Activated CD8-positive, alpha-beta memory T cell treated with anti-CD3 and anti-CD28 coated beads for 1 hour (primary cell): ENCODE measurements at regions not wholly inside any gene's neighbourhood (a gene's known extent, or its start where the extent isn't known, plus 50 kb on each side); places are given as distances from the start of the nearest gene placed in this dataset.

Experiments used
- DNase-seq, 2 donors: peaks; one replicate each; pipeline ENCODE4 v3.0.0-alpha.2; 2020; ENCODE audit warnings: low read depth in 1 of 2; ENCODE audit errors: extremely low read depth in 1 of 2

DNA sequence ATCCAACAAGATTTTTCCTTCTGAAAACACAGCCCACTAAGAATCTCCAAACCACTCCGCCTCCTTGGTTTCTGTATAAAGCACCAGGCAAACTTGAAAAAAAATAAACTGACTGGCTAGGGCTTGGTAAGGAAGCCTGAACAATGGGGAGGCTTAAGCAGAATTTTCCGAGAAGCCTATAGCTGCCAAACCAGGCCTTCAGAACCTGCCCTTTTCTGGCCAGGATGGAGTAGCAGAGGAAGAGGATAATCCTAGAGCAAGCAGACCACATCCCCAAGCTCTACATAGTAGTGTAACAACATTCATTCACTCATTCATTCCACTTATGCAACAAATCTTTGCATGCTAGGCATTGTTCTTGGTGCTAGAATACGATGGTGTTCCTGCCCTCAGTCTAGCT, 529.6 kb upstream of the ZEB2 start:
- DNase-seq = no peak

DNA sequence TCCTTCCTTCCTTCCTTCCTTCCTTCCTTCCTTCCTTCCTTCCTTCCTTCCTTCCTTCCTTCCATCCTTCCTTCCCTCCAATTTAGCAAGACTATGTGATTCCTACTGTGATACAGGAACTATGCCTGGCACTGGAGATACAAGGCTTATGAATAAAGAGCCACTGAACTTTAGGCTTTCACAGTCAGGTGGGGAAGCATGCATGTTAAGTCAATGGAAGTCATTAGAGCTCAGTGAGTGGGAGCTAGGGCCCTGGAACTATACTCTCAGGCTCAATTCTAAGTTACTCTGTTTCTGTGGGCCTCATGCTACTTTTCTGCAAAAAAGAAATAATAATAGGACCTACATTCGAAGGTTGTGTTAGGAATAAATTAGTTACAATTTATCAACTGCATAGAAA, 527.6 kb upstream of the ZEB2 start:
- no peak for DNase-seq

DNA sequence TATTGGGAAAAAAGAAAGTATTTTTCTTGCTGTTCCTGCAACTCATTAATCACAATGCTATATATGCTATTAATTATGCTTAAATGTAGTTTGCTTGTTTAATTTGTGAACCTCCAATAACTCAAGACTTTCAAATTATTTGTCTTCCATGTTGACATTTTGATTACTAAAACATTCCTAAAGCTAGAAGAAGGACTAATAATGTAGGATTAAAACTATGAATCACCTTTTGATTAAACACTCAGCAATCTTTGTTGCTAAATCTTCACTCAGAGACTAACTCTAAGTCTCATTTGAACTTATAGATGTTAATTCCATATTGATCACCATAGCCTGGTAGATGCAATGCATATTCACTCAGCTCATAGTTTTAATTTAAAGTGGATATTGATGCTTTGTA, 524.6 kb upstream of the ZEB2 start:
- no peak for DNase-seq

DNA sequence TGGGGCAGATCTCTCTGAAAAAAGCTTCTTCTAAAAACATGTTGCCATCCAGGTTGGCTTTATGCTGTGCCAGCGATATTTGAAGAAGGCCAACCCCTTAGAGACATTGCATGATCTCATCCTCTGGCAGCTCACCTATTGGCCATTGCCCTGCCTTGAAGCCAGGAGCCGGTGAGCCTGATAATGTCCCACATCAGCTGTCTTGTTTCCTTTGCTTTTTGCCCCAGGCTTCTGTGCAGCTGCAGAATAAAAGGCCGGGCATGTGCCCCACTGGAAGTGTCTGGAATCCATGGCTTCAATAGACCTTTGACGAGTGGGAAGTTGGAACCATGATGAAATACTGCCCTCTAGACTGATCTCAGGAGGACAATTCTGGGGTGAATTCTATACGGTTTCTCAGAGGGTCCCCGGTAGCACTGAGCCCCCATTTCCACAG, 523.5 kb upstream of the ZEB2 start:
- DNase-seq = no peak

DNA sequence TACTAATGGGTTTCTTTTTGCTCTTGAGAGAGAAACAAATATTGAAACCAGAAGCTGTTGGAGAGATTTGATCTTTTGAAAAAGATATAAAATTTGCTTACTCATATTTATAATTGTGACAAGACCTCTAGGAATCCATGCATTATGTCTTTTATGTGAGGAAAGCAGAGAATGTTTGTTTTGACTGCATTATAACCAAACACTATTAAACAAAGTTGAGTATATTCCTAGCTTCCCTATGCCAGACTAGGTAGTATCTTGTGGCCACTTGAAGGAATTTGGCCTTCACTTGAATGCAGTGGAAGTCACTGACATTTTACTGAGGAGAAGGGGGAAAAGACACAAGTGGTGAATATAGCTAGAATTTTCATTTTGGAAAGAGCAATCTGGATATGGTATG, 521.8 kb upstream of the ZEB2 start:
- no peak for DNase-seq

DNA sequence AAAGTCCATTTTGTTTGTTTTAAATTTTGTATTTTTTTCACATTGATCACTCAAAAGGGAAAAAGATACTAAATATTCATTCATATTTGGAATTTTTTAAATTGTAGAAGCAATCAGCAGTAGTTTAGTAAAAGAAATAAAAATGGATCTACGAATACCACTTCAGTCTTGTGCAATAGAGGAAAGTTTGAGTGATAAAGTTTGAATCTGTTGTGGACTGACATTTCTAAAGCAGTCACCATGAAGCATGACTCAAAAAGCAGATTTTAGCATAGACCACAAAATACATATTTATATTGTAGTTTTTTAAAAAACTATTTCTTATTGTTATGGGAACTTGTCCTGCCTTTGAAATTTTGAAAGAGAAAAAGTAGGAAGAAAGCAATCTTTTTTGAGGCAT, 520.5 kb upstream of the ZEB2 start:
- DNase-seq = no peak

DNA sequence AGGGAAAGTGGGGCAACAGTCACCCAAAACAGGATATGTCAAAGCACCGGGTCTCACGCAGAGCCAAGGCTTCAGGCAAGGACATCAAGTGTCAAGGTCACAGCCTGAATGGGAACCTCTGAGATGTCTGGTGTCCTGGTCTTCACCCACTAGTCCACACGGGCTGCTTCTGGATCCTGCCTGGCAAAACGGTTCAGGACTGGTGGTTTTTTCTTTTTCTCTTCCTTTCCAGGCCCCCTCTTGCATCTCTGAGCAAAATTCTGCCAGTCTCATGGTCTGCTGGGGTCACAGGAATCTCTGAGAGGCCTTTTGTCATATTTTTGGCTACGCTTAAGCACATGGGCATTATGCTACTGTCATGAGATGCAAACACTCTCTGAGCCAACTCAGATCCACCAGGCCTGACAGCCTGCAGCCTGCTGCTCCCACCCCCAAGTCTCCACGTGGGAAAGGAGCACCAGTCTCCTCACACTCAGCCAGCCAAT, 518.2 kb upstream of the ZEB2 start:
- DNase-seq = no peak

DNA sequence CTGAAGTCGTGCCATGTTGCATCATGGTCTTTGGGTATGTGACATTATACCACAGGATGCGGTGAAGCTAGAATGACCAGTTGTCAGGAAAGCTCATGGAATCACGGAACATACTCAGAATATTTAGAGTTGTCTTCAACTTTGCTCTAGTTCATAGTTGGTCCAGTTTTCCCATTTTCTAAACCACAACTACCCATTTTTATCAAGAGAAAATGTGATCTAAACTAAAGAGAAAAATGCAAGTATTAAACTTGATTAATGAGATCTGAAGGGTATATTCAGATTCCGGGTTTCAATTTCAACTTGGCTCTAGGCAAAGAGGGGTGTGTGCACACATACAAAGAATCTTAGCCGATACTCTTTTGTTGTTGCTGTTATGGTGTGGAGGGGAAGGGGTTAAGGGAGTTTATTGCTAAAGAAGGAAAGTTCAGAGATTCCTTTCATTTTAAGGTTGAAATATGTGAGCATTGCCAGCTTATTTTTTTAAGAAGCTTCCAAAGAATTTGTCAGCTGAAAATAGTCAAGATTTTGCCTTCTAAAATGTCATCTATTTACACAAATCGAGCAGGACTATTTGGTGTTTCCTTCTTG, 516.6 kb upstream of the ZEB2 start:
- no peak for DNase-seq

DNA sequence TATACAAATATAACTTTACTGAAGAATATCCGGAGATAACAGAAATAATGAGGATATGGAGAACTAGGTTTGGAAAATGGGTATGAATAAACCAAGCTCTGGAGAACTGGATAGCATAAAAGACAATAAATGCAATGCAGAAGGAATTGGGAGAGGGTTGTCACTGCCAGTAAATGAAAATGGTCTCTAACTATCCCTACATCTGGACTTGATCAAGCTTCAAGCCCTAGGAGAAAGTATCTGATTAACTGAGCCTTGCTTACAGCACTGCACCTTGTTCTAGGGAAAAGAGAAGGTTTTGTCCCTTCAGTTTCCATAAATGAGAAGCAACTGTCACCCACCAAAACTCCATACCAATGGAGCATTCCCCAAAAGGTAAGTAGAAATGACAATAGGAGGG, 514.6 kb upstream of the ZEB2 start:
- DNase-seq = no peak

DNA sequence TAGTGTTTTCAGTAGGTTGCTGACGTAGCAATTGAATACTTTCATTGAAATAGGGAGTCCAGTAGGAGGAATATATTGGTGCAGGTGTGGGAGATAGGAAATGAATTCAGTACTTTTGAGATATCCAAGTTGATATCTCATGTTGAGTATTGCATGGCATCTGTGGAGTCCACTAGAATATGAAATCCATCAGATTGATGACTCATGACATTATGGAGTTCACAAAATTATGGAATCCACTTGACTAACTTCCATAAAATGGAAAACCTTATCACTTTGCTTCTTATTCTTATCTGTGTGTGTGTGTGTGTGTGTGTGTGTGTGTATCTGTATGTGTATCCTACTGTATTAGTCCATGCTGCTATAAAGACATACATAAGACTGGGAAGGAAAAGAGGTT, 513.5 kb upstream of the ZEB2 start:
- no peak for DNase-seq

DNA sequence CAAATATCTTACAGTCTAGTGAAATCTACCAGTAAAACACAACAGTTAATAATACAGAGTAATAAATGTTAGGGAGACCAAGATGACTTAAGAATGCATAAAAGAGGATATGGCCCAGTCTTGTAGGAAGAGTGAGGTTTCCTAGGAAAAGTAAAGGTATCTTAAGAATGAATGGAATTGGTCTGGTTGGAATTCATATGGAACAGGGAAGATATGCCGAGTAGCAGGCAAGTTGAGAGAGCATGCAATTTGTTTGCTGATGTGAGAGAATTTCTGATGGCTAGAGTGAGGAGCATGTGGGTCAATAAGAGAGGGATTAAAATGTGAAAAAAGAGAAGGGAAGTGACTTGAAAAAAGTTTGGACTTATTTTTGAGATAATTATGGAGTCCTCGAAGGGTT, 512.9 kb upstream of the ZEB2 start:
- DNase-seq = no peak

DNA sequence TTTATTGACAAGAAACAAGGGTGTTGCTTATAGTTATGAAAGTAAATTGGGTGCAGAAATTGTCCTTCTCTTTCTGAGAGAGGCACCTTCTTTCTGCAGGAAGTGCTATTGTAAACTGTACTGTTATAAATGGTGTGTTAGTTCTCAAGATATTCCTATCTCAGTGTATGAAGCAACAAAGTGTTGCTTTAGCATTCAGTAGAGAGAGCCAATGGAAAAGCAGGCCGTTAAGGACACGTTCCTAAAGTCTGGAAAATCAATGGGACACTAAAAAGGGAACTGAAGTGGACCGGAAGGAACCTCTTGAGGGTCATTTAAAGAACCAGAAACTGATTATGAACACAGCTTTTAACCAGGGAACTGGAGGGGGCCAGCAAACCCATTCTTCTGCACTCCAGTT, 510.0 kb upstream of the ZEB2 start:
- DNase-seq = no peak

DNA sequence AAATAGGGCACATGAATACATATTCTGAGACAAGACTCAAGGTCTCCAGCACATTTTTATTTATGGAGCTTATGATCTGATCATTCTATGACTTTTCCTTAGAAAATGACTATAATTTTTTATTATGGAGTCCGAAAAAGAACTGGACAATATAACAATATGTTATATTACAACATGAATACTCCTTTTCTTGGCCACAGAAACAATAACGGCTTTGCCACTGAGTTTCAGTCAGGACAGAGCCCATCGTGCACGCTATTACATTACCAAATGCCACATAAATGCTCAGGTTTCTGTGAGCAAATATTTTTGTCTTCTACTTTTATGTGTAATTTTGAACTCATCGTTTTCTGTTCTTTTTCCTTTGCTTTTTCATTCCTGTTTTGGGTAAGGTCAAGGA, 509.2 kb upstream of the ZEB2 start:
- DNase-seq = no peak

DNA sequence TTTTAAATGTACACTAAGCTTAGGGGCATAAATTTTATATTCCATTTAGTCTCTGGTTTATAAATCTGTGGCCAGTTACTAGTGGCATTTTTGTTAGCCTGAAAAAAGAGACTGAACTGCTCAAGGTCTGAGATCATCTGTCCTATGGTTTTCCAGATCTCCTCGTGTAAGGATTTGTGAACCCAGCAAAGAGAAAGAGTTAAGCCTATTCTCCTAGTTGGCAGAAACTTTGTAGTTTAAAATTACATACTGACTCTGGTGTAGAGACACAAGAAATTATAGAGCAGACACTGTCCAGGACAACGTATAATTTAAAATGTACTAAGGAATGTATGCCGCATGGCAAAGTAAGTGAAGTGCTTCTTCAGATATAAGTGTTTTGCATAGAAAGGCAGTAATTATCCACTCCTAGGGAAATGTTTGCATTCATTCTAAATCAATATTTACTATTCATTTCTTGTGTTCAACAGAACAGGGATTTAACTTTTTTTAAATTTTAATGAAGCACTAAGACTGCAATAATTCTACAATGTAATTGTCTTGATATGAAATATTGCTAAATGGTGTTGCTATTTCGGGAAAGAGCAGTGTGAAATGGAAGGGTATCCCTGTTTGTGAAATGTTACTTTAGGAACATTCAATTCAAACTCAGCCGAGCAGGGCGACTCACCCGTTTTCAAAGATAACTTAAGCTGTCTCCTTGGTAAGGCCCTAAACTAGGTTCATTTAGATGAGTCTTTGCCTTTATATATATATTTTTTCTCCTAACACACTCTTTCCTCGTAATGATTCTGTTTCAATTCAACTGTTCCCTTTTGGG, 508.4 kb upstream of the ZEB2 start:
- DNase-seq = no peak

DNA sequence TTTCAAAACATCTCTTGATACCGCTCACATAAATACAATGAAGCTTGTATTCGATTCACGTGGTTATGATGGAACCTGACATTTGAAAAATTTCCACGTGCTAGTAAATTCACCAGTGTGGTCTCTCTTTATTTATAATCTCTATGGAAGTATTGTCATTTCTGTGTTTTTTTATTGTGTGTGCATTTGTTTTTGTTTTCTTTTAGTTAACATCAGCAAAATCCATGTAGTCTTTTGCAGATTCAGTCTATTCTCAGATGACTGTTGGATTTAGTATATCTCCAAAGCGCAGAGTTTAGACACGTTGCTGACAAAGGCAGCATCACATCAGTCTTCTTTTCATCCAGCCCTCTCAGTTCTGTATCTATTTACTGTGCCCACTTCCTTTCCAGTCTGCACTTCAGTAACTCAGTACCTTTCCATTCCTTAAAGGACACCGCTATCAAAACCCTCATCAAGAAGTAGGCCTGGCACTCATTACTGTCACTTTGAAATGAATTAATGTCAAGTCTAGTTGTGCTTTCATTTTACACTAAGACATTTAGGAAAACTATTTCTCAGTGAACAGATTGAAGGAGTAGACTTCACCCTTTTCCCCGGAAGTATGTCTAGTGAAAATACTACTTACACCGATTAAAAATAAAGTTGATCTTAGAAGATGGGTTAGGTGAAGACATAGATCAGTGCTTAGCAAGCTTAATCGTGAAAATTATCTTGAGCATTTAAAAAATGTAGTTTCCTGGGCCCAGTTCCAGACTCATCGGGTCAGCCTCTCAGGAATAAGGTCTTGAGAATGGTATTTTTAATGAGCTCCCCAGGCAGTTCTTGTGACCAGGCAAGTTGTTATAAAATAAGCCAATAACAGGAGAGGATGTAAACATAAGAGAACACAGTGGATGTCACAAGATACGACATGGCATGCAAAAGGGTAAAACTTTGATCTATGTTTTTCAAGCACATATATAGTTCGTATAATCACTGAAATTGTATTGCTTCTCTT, 506.8 kb upstream of the ZEB2 start:
- no peak for DNase-seq

DNA sequence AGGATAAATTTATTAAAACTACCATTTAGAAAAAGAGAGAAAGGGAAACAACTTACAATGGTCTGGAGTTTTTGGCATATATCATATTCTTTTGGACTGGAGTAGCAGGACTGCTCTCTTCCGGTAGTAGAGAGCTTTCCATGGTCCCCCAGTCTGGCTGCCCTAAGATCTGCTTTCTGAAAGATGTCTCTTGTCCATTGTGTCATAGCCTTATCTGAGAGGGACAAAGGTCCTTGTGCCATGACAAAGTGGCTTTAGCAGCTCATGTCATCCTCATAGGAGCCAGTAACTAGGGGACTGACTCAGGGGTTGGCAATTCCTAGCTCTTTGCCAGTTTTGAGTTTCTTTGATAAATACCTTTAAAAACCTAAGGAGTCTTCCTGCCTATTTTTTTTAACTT, 505.5 kb upstream of the ZEB2 start:
- DNase-seq = no peak

DNA sequence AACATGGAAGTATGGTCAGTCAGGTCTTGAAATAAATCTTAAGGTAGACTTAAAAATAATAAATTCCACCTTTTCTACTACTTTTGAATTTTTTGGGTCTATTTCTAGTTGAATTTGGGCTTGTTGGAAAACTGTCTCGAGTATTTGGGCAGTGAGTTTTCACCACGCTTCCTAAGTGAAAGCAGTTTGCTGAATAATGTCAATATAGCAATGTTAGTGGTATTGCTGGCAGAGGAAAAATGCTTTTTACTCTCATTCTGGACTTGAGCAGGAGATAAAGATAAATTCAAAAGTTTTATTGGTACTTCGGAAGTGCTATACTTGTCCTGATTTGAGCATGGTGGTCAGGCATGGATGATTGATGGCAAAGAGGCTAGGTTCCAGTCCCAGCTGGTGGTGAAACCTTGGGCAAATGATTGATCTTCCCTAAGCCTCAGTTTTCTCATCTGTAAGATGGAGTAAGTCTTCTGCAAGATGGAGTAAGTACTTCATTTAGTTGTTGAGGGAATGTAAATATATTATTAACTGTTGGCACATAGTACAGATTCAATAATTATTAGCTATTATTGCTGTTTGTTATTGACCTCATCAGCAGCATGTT, 503.5 kb upstream of the ZEB2 start:
- DNase-seq = no peak

DNA sequence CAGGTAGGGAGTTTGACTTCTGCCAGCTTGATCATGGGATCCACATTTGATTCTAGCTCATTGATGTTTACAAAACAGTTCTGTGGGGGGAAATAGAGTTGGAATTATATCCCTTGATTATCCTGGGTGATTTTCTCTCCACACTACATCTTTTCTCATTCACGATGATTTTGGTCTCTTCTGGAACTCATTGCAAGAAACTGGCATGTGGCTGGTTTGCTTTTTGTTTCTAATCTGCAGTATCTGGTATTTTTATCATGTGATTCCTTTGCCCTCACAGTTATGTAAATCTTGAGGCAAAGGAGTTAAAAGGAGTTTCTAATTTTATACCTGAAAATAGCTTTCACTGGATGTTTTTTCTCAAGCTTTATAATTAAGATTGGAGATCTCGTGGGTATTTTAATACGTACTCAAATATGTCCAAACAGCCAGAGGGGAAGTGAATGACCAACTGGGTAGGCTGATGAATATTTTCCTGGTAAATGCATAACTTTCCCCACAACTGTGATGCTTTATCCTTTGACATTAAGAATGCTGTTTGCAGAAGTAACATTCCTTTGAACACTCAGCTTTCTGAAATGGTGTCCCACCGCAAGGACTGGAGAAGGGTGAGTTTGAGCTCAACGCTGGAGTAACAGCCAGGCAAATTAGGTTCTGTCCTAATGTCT, 502.9 kb upstream of the ZEB2 start:
- no peak for DNase-seq

DNA sequence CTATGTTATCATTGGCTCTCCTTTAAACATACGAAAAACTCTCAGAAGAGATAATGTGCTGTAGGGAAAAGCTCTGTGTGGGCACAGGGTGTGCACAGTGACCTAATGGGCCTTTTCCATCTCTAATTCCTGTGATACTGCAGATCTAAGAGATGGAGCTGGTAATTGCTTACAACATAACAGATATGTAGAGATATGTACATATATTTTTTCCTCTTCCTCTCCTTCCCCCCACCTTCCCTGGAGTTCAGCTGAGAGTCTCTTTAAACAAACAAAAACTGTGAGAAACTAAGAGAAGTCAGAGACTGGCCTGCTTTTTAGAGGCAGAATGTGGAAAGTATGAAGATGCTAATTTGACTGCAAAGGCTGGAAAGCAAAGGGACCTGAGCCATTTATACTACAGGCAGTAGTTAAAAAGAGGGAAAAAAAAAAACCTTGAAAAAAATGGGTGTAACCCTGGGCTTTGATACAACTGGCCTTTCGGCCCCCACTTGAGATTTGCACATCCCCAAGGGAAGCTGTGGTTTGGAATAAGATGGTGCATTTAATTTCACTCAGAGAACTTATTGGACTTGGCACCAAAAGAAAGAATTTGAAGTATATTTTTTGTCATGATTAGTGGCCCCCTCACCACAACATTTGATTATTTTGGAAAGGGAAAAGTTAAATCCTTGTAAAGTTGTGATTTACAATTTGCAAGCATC, 502.2 kb upstream of the ZEB2 start:
- no peak for DNase-seq

DNA sequence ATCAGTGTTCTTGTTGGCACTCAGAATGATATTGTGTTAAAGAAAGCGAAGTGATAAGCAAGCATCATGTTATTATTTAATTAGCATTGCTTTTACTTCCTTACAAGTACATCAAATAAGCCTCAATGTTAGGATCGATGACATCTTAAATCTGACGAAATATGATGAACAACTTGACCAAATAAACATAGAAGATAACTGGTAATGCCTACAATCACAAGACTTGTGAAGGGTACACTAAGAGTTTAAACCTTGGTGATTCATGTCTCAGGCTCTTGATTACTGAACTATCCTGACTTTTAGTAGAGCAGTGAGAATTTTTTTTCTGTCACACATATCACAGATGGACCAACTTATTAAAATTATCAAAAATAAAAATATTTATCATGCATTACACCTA, 500.8 kb upstream of the ZEB2 start:
- no peak for DNase-seq
